ENCODE measurements at regions not wholly inside any gene's neighbourhood (a gene's known extent, or its start where the extent isn't known, plus 50 kb on each side); places are given as distances from the start of the nearest gene placed in this dataset.

GRCh38 chr9:86827893-86828292, 119.4 kb downstream of the GAS1 start:
- TF ChIP-seq, protein P1, sequence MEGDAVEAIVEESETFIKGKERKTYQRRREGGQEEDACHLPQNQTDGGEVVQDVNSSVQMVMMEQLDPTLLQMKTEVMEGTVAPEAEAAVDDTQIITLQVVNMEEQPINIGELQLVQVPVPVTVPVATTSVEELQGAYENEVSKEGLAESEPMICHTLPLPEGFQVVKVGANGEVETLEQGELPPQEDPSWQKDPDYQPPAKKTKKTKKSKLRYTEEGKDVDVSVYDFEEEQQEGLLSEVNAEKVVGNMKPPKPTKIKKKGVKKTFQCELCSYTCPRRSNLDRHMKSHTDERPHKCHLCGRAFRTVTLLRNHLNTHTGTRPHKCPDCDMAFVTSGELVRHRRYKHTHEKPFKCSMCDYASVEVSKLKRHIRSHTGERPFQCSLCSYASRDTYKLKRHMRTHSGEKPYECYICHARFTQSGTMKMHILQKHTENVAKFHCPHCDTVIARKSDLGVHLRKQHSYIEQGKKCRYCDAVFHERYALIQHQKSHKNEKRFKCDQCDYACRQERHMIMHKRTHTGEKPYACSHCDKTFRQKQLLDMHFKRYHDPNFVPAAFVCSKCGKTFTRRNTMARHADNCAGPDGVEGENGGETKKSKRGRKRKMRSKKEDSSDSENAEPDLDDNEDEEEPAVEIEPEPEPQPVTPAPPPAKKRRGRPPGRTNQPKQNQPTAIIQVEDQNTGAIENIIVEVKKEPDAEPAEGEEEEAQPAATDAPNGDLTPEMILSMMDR (IDR thresholded peaks at IDR 0.05; ENCODE audit: low read depth, low read length) = no peak
- TF ChIP-seq EZH2phosphoT487 (IDR thresholded peaks at IDR 0.05; ENCODE audit: low read depth) = no peak
